H1 (cell line): ENCODE measurements at regions not wholly inside any gene's neighbourhood (a gene's known extent, or its start where the extent isn't known, plus 50 kb on each side); places are given as distances from the start of the nearest gene placed in this dataset.

Experiments
- CTCF ChIA-PET: fragments of 300-600 bp; sonication (Branson Sonifier 250); formaldehyde crosslinking; loops from one replicate; lab custom pipeline; 2021; ENCODE audit not compliant: partially characterized antibody; lab: Charles Lee
- POLR2A ChIA-PET: fragments of 300-600 bp; sonication (Branson Sonifier 250); formaldehyde crosslinking; loops from one replicate; lab custom pipeline; 2021; ENCODE audit warnings: inconsistent platforms; ENCODE audit not compliant: partially characterized antibody; lab: Charles Lee
- DNase-seq, 2 experiments: peaks; one replicate each; pipeline versions ENCODE4 v3.0.0 to v3.0.0-alpha.2; 2010 to 2022; ENCODE audit warnings: low spot score in 2 of 2, low read depth in 1 of 2, mixed read lengths in 1 of 2
- FAIRE-seq: peaks from 2 replicates; lab custom pipeline; 2011; peaks lifted over from hg19 to GRCh38; lab: Jason Lieb, UNC
- H2AFZ ChIP-seq: 2 replicates; pipeline ENCODE4 v1.8.1; 2012; ENCODE audit warnings: low read length, inconsistent platforms
- H2AK5ac ChIP-seq: 2 replicates; pipeline ENCODE4 v1.6.1; 2013; ENCODE audit warnings: low read depth, low read length
- H2BK120ac ChIP-seq: replicated peaks from 2 replicates; pipeline ENCODE3; 2013; ENCODE audit warnings: low read depth, low read length, inconsistent platforms
- H2BK12ac ChIP-seq: 2 replicates; pipeline ENCODE4 v1.6.1; 2013; ENCODE audit warnings: low read depth, low read length
- H2BK15ac ChIP-seq: 2 replicates; pipeline ENCODE4 v1.6.1; 2013; ENCODE audit warnings: low read length
- H2BK20ac ChIP-seq: 2 replicates; pipeline ENCODE4 v1.6.1; 2013; ENCODE audit warnings: low read length
- H2BK5ac ChIP-seq: 2 replicates; pipeline ENCODE4 v1.6.1; 2013; ENCODE audit warnings: low read depth, low read length
- H3K14ac ChIP-seq: 2 replicates; pipeline ENCODE4 v1.6.1; 2013; ENCODE audit warnings: inconsistent platforms; ENCODE audit not compliant: insufficient read length
- H3K18ac ChIP-seq: 2 replicates; pipeline ENCODE4 v1.6.1; 2013; ENCODE audit warnings: low read length; ENCODE audit errors: extremely low read depth
- H3K23ac ChIP-seq: 2 replicates; pipeline ENCODE4 v1.6.1; 2013; ENCODE audit warnings: inconsistent platforms; ENCODE audit not compliant: insufficient read length
- H3K23me2 ChIP-seq: 2 replicates; pipeline ENCODE4 v1.6.1; 2013; ENCODE audit warnings: low read depth, low read length
- H3K27ac ChIP-seq: 2 replicates; pipeline ENCODE4 v1.6.1; 2011; ENCODE audit warnings: low read depth, low read length, inconsistent platforms
- H3K27me3 ChIP-seq, 4 experiments: replicated peaks in 1 of 4; 1 replicate in 1 of 4; 2 replicates in 3 of 4; pipeline versions ENCODE4 v1.6.1 to v1.8.1; 2011 to 2013; ENCODE audit warnings: low read length in 3 of 4, mild to moderate bottlenecking in 3 of 4, inconsistent platforms in 2 of 4, mixed read lengths in 2 of 4, moderate library complexity in 1 of 4; ENCODE audit not compliant: control insufficient read depth in 3 of 4, insufficient read depth in 3 of 4; ENCODE audit errors: extremely low read depth in 1 of 4
- H3K36me3 ChIP-seq, 4 experiments: 2 replicates each; pipeline versions ENCODE4 v1.6.1 to v1.8.1; 2011 to 2013; ENCODE audit warnings: mild to moderate bottlenecking in 4 of 4, low read length in 3 of 4, moderate library complexity in 2 of 4, control low read depth in 1 of 4, inconsistent platforms in 1 of 4; ENCODE audit not compliant: insufficient read depth in 4 of 4, control insufficient read depth in 2 of 4
- H3K4ac ChIP-seq: replicated peaks from 2 replicates; pipeline ENCODE3; 2013; ENCODE audit warnings: low read length, low read depth, mixed read lengths, inconsistent platforms; ENCODE audit not compliant: insufficient read length
- H3K4me1 ChIP-seq, 4 experiments: replicated peaks in 1 of 4; 1 replicate in 1 of 4; 2 replicates in 3 of 4; pipeline versions ENCODE4 v1.6.1 to v1.8.1; 2011 to 2013; ENCODE audit warnings: low read length in 3 of 4, inconsistent platforms in 2 of 4, mixed read lengths in 1 of 4; ENCODE audit not compliant: insufficient read depth in 4 of 4, control insufficient read depth in 3 of 4
- H3K4me2 ChIP-seq, 2 experiments: 2 replicates each; pipeline versions ENCODE4 v1.6.1 to v1.8.1; 2011 to 2013; ENCODE audit warnings: low read depth in 2 of 2, low read length in 2 of 2, control low read depth in 1 of 2, inconsistent platforms in 1 of 2, mild to moderate bottlenecking in 1 of 2; ENCODE audit not compliant: insufficient read depth in 1 of 2
- H3K4me3 ChIP-seq, 4 experiments: fragments of 200-600, 300-600 bp in 1 of 4; sonication (generic), shearing (Covaris generic), sonication (Bioruptor Twin) in 1 of 4; 2 replicates each; pipeline versions ENCODE4 v1.5.1 to v1.8.1; 2011 to 2016; ENCODE audit warnings: low read length in 4 of 4, low read depth in 3 of 4, control low read depth in 2 of 4, inconsistent platforms in 2 of 4, mild to moderate bottlenecking in 2 of 4, mixed read lengths in 1 of 4, moderate library complexity in 1 of 4; ENCODE audit not compliant: insufficient read depth in 2 of 4; ENCODE audit errors: extremely low read depth in 1 of 4
- H3K56ac ChIP-seq: replicated peaks from 2 replicates; pipeline ENCODE3; 2013; ENCODE audit warnings: low read depth, mild to moderate bottlenecking, mixed read lengths, low read length, inconsistent platforms; ENCODE audit not compliant: insufficient read length
- H3K79me1 ChIP-seq: 2 replicates; pipeline ENCODE4 v1.6.1; 2013; ENCODE audit warnings: low read depth, low read length, control low read depth
- H3K79me2 ChIP-seq, 2 experiments: 2 replicates each; pipeline versions ENCODE4 v1.6.1 to v1.8.1; 2012 to 2013; ENCODE audit warnings: low read length in 2 of 2, mild to moderate bottlenecking in 2 of 2, inconsistent platforms in 1 of 2; ENCODE audit not compliant: insufficient read depth in 2 of 2, control insufficient read depth in 1 of 2
- H3K9ac ChIP-seq, 4 experiments: replicated peaks in 1 of 4; 1 replicate in 1 of 4; 2 replicates in 3 of 4; pipeline versions ENCODE4 v1.6.1 to v1.8.1; 2011 to 2013; ENCODE audit warnings: low read depth in 3 of 4, low read length in 3 of 4, control low read depth in 2 of 4, mild to moderate bottlenecking in 2 of 4, moderate library complexity in 2 of 4, inconsistent platforms in 1 of 4; ENCODE audit errors: extremely low read depth in 1 of 4
- H3K9me3 ChIP-seq, 2 experiments: 2 replicates each; pipeline versions ENCODE4 v1.6.1 to v1.8.1; 2012 to 2013; ENCODE audit warnings: mild to moderate bottlenecking in 2 of 2, moderate library complexity in 2 of 2, control low read depth in 1 of 2, inconsistent platforms in 1 of 2, low read depth in 1 of 2, low read length in 1 of 2, mixed read lengths in 1 of 2; ENCODE audit not compliant: insufficient read depth in 2 of 2
- H4K20me1 ChIP-seq, 2 experiments: replicated peaks in 1 of 2; 2 replicates each; pipeline versions ENCODE3 to v1.8.1; 2011 to 2013; ENCODE audit warnings: inconsistent platforms in 2 of 2, low read length in 2 of 2, mild to moderate bottlenecking in 1 of 2; ENCODE audit not compliant: insufficient read depth in 2 of 2, control insufficient read depth in 1 of 2
- H4K5ac ChIP-seq: 2 replicates; pipeline ENCODE4 v1.6.1; 2013; ENCODE audit warnings: low read length, low read depth, mixed read lengths, inconsistent platforms; ENCODE audit not compliant: insufficient read length
- H4K8ac ChIP-seq: 2 replicates; pipeline ENCODE4 v1.8.0; 2013; ENCODE audit warnings: mild to moderate bottlenecking, moderate library complexity, low read length, inconsistent platforms; ENCODE audit not compliant: insufficient read depth; ENCODE audit errors: extremely low read depth
- H4K91ac ChIP-seq: replicated peaks from 2 replicates; pipeline ENCODE3; 2013; ENCODE audit warnings: low read length, mixed read lengths, inconsistent platforms; ENCODE audit not compliant: insufficient read length
- BACH1 ChIP-seq: IDR thresholded peaks from 2 replicates; pipeline ENCODE4 v1.6.1; 2012; ENCODE audit warnings: low read length, improper control_type of control experiment
- CREB1 ChIP-seq: IDR thresholded peaks from 2 replicates; pipeline ENCODE4 v1.6.1; 2012; ENCODE audit warnings: inconsistent platforms
- SP2 ChIP-seq: IDR thresholded peaks from 2 replicates; pipeline ENCODE4 v1.6.1; 2012; ENCODE audit warnings: mild to moderate bottlenecking, low read length, inconsistent platforms
- TBP ChIP-seq: IDR thresholded peaks from 2 replicates; pipeline ENCODE4 v1.6.1; 2011; ENCODE audit warnings: low read depth, low read length, improper control_type of control experiment
- ZNF274 ChIP-seq: IDR thresholded peaks from 2 replicates; pipeline ENCODE4 v1.7.0; 2012; ENCODE audit warnings: low read length, borderline replicate concordance; ENCODE audit errors: extremely low read depth
- WGBS, 2 experiments: shearing (Covaris generic) in 1 of 2; methylation state at CpG; one replicate each; pipeline versions ENCODE4 v1.1.6 to v1.1.7; 2013 to 2015; ENCODE audit warnings: low lambda C conversion rate in 2 of 2, mixed read lengths in 2 of 2, inconsistent platforms in 1 of 2, low coverage in 1 of 2, missing lambda C conversion rate in 1 of 2; ENCODE audit not compliant: insufficient replicate concordance in 2 of 2, insufficient coverage in 1 of 2, insufficient read length in 1 of 2; ENCODE audit errors: extremely low coverage in 1 of 2, missing lambda C conversion rate in 1 of 2; 5-methylcytosine and 5-hydroxymethylcytosine counted together

- no peak for TF ChIP-seq CREB1
These were observed 170.9 kb downstream of the ABHD5 start (continued) for GRCh38 chr3:43861635-43862034.

DNA sequence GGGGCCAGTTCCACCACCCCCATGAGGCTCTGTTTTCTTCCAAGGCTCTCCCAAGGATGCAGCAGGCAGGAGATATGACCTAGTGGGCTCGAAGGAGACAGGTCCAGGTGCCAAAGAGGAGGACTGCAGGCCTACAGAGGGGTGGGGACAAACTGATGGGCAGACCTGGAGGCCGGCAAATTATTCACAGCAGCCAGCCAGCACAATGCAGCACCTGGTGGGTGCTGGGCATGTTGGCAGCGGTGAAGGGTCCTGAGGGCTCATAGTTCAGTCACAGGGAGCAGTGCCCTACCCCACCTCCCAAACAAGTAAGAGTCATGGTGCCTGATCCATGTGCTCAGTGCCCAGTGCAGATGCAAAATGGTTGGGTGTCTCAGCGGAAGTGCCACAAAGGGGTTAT is 171.7 kb downstream of the ABHD5 start:
- ChIA-PET POLR2A (no interaction called here), CTCF (interaction anchor here (1.8 kb wide), 1 partner anchor 9 kb away, joined by 4 read pairs; no protein-coding TSS in a partner anchor)
- Histone ChIP-seq H3K23ac (no peak overlapping the region), H3K4me1 (peaks cover 6 to 10% (median 8%) of the 10 kb centered on the region in 4 experiments), H3K36me3 (no peaks in the 10 kb centered on the region), H4K8ac (no peak overlapping the region), H3K9ac (no peak overlapping the region), H2BK120ac (no peak overlapping the region), H2AFZ (no peak overlapping the region), H2AK5ac (no peak overlapping the region), H3K23me2 (no peaks in the 10 kb centered on the region), H3K4me3 (no peak overlapping the region), H3K4ac (no peak overlapping the region), H3K27me3 (peaks cover 0 to 3% (median 0%) of the 10 kb centered on the region in 4 experiments; a peak in 1 of 7 replicates), H2BK5ac (no peak overlapping the region), H3K79me1 (no peaks in the 10 kb centered on the region), H2BK15ac (no peak overlapping the region), H2BK20ac (no peak overlapping the region), H3K4me2 (no peak overlapping the region), H4K91ac (no peak overlapping the region), H3K79me2 (no peaks in the 10 kb centered on the region), H3K18ac (no peak overlapping the region), H4K5ac (no peak overlapping the region), H2BK12ac (no peak overlapping the region), H3K56ac (no peak overlapping the region), H3K14ac (no peak overlapping the region), H3K9me3 (no peaks in the 10 kb centered on the region), H4K20me1 (no peaks in the 10 kb centered on the region), H3K27ac (no peak overlapping the region)
- DNase-seq (no peak), FAIRE-seq (no peak)
- WGBS, 2 experiments: 90% methylated on average over 4 of the region's 4 CpGs; no CpG with 5 or more reads in 1 of the 2 experiments
- TF ChIP-seq ZNF274: no peak
- TF ChIP-seq BACH1: no peak
- no peak for TF ChIP-seq TBP
- no peak for TF ChIP-seq SP2
